Fibroblast of skin of back (primary cell): ENCODE measurements at regions not wholly inside any gene's neighbourhood (a gene's known extent, or its start where the extent isn't known, plus 50 kb on each side); places are given as distances from the start of the nearest gene placed in this dataset.

Experiments
- DNase-seq: peaks from one replicate; pipeline ENCODE4 v3.0.0-alpha.2; 2013

- DNase-seq: no peak
Observed at GRCh38 chr3:147604136-147604535, 195.0 kb downstream of the ZIC1 start.

- no peak for DNase-seq
Observed at GRCh38 chr3:147613725-147614124, 204.6 kb downstream of the ZIC1 start.

- no peak for DNase-seq
Observed at GRCh38 chr3:147614210-147614609, 205.0 kb downstream of the ZIC1 start.

- DNase-seq: no peak
Observed at GRCh38 chr3:147615035-147615434, 205.9 kb downstream of the ZIC1 start.

- peak; percentile 62 for DNase-seq
Observed at GRCh38 chr3:147616998-147617619, 207.9 kb downstream of the ZIC1 start.

- DNase-seq: peak; percentile 31
Observed at GRCh38 chr3:147618691-147619090, 209.5 kb downstream of the ZIC1 start.

- DNase-seq: peak; percentile 61
Observed at GRCh38 chr3:147619921-147620560, 210.9 kb downstream of the ZIC1 start.

GRCh38 chr3:147620906-147621305, 211.7 kb downstream of the ZIC1 start:
- peak; percentile 79 for DNase-seq

- peak; percentile 69 for DNase-seq
Observed at GRCh38 chr3:147630921-147631415, 221.8 kb downstream of the ZIC1 start.

- DNase-seq: peak; percentile 83
Observed at GRCh38 chr3:147640781-147641180, 231.6 kb downstream of the ZIC1 start.

GRCh38 chr3:147645761-147646160, 236.6 kb downstream of the ZIC1 start:
- DNase-seq: no peak

- DNase-seq: no peak
Observed at GRCh38 chr3:147649475-147649874, 240.3 kb downstream of the ZIC1 start.

- DNase-seq: peak; percentile 56
Observed at GRCh38 chr3:147651107-147651778, 242.1 kb downstream of the ZIC1 start.

- DNase-seq: peak; percentile 76
Observed at GRCh38 chr3:147652651-147653366, 243.6 kb downstream of the ZIC1 start.

GRCh38 chr3:147653367-147653923, 244.3 kb downstream of the ZIC1 start:
- no peak for DNase-seq

- DNase-seq: peak; percentile 80
Observed at GRCh38 chr3:147654827-147655226, 245.7 kb downstream of the ZIC1 start.

GRCh38 chr3:147655236-147655635, 246.1 kb downstream of the ZIC1 start:
- peak; percentile 79 for DNase-seq

GRCh38 chr3:147656023-147656422, 246.9 kb downstream of the ZIC1 start:
- peak; percentile 25 for DNase-seq

GRCh38 chr3:147661916-147662315, 252.8 kb downstream of the ZIC1 start:
- no peak for DNase-seq

GRCh38 chr3:147662705-147663104, 253.5 kb downstream of the ZIC1 start:
- no peak for DNase-seq

GRCh38 chr3:147669077-147669476, 259.9 kb downstream of the ZIC1 start:
- DNase-seq: no peak

GRCh38 chr3:147672035-147672434, 262.9 kb downstream of the ZIC1 start:
- DNase-seq: no peak

- DNase-seq: no peak
Observed at GRCh38 chr3:147672436-147672835, 263.3 kb downstream of the ZIC1 start.
